ENCODE measurements at regions not wholly inside any gene's neighbourhood (a gene's known extent, or its start where the extent isn't known, plus 50 kb on each side); places are given as distances from the start of the nearest gene placed in this dataset.

DNA sequence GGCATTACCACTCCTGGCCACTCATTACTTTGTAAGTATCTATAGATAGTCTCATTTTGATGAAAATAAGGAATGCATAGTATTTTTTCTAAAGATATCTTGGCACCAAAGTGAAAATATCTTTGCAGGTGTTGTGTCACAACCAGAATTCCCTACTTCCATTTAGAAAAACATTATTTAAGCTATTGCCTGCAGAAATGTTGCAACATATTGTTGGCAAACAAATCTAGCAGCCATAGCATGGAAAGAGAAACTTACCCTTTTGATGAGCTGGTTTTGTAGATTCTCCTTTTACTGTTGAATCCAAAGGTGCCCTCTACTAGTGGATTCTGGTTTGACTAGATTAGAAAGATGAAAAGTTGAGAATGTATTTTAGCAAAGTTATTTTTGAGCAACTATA, 138.8 kb downstream of the AREG start:
- no peak overlapping the region for H3K4me3 ChIP-seq
- DNase-seq: no peak
- intact Hi-C loops (cut with DNase I; ENCODE audit: low total_unique reads): no loop called here
- H3K36me3 ChIP-seq (ENCODE audit: low read depth, missing control alignments): no peaks in the 10 kb centered on the region
- no peaks in the 10 kb centered on the region for H3K9me3 ChIP-seq
- no peaks in the 10 kb centered on the region for H3K27me3 ChIP-seq
- TF ChIP-seq POLR2A (IDR thresholded peaks at IDR 0.05) (no peak), CTCF (IDR thresholded peaks at IDR 0.05) (no peak)
- H3K4me1 ChIP-seq: no peaks in the 10 kb centered on the region
- H3K27ac ChIP-seq: no peak overlapping the region

DNA sequence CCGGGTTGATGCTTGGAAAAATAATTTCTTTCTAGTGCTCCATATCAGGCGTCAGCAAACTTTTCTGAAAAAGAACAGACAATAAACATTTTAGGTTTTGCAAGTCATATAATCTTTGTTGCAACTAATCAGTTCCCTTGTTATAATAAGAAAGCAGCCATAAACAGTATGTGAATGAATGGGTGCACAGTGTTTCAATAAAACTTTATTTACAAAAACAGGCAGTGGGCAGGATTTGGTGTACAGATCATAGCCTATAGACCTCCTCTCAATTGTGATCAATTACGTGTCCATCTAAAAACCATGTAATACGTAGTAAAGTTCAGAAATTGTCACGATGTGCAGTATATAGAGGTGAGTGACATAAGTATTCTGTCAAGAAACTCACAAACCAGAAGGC, 143.4 kb downstream of the AREG start:
- no peak overlapping the region for H3K4me3 ChIP-seq
- 66 to 73% methylated on average over 5 of the region's 5 CpGs for WGBS, 2 donors
- intact Hi-C loops (cut with DNase I; ENCODE audit: low total_unique reads): no loop called here

GRCh38 chr4:74590476-74590875, 145.5 kb downstream of the AREG start:
- no peak for DNase-seq
- H3K4me1 ChIP-seq: no peaks in the 10 kb centered on the region
- intact Hi-C loops (cut with DNase I; ENCODE audit: low total_unique reads): no loop called here
- no peaks in the 10 kb centered on the region for H3K36me3 ChIP-seq (ENCODE audit: low read depth, missing control alignments)
- H3K27ac ChIP-seq: no peak overlapping the region
- no peak for TF ChIP-seq CTCF (IDR thresholded peaks at IDR 0.05)
- no peak for TF ChIP-seq POLR2A (IDR thresholded peaks at IDR 0.05)
- H3K9me3 ChIP-seq: no peaks in the 10 kb centered on the region
- no peaks in the 10 kb centered on the region for H3K27me3 ChIP-seq
- H3K4me3 ChIP-seq: no peak overlapping the region

More for the DNA sequence above, 143.4 kb downstream of the AREG start:
- H3K9me3 ChIP-seq: no peaks in the 10 kb centered on the region
- H3K36me3 ChIP-seq (ENCODE audit: low read depth, missing control alignments): no peaks in the 10 kb centered on the region
- no peaks in the 10 kb centered on the region for H3K27me3 ChIP-seq
- no peak overlapping the region for H3K27ac ChIP-seq
- H3K4me1 ChIP-seq: no peaks in the 10 kb centered on the region
- no peak for DNase-seq
- TF ChIP-seq CTCF (IDR thresholded peaks at IDR 0.05): no peak

DNA sequence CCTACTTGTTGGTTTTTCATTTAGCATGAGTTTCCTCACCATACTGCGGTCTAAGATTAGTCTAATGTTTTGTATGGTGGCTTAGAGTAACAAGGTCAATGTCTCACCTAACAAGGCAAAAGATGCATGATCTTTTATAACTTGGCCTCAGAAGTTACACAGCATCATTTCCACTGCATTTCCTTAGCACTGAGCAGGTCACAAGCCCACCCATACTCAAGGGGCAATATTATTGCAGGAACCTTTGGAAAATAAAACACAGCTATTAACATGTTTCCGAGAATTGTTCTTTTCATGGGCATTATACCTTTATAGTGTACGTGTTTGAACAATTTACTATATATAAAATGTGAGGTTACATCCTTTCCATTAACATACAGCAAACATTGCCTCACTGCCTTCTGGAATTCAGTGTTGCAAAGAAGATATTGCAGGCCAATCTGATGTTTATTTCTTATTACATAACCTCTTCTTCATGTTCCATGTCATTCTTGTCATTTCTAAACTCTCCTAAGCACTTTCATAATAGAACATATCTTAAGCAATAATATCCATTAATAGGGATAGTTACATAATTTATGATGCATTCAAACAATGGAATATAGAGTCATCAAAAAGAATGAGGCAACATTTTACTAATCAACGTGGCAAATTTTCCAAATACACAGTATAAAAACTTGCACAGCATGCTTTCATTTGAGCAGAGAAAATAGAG, 153.8 kb downstream of the AREG start:
- intact Hi-C loops (cut with DNase I; ENCODE audit: low total_unique reads): no loop called here
- Histone ChIP-seq H3K4me1 (no peaks in the 10 kb centered on the region), H3K27ac (no peak overlapping the region), H3K27me3 (no peaks in the 10 kb centered on the region), H3K9me3 (no peaks in the 10 kb centered on the region), H3K36me3 (ENCODE audit: low read depth, missing control alignments) (no peaks in the 10 kb centered on the region), H3K4me3 (no peak overlapping the region)
- TF ChIP-seq CTCF (IDR thresholded peaks at IDR 0.05): no peak
- no peak for TF ChIP-seq POLR2A (IDR thresholded peaks at IDR 0.05)
- no peak for DNase-seq
- WGBS, 2 donors: 89 to 90% methylated on average over 4 of the region's 4 CpGs

GRCh38 chr4:74603186-74603585, 158.2 kb downstream of the AREG start:
- H3K4me1 ChIP-seq: no peaks in the 10 kb centered on the region
- H3K9me3 ChIP-seq: no peaks in the 10 kb centered on the region
- TF ChIP-seq POLR2A (IDR thresholded peaks at IDR 0.05): no peak
- no peak for TF ChIP-seq CTCF (IDR thresholded peaks at IDR 0.05)
- WGBS, 2 donors: 82 to 89% methylated on average over 3 of the region's 3 CpGs
- no peak overlapping the region for H3K4me3 ChIP-seq
- no peak for DNase-seq
- H3K36me3 ChIP-seq (ENCODE audit: low read depth, missing control alignments): no peaks in the 10 kb centered on the region
- H3K27me3 ChIP-seq: no peaks in the 10 kb centered on the region
- H3K27ac ChIP-seq: no peak overlapping the region
- intact Hi-C loops (cut with DNase I; ENCODE audit: low total_unique reads): no loop called here
